Fibroblast of peridontal ligament (primary cell): ENCODE measurements at regions not wholly inside any gene's neighbourhood (a gene's known extent, or its start where the extent isn't known, plus 50 kb on each side); places are given as distances from the start of the nearest gene placed in this dataset.

Source experiments
- DNase-seq: peaks from one replicate; pipeline ENCODE4 v3.0.0-alpha.2; 2010; ENCODE audit errors: extremely low read depth

DNA sequence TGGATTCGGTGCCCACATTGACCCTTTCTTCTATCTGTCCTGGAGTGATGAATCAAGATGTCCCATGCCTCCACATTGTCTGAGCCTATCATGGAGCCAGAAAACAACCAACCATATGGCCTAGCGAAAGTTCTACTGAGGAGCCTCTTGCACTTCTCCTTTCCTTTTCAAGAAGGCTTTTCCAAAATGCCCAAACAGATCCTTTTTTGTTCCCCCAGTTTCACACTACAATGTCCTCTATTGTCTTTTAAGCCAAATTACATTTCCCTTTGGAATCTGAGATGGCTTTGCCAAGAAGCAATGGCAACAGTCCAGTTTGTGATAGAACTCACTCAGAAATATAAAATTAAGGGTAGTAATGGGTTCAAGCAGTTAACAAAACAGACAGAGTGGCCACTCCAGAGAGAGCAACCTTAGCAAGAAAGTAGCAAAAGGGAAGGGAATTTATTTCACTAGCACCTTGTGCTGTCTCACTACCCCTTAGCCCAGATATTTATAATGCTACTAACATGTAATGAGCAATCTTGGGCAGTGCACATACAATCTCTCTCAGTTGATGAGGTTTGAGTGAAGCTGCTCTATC lies 194.6 kb upstream of the PDE1C start:
- no peak for DNase-seq

DNA sequence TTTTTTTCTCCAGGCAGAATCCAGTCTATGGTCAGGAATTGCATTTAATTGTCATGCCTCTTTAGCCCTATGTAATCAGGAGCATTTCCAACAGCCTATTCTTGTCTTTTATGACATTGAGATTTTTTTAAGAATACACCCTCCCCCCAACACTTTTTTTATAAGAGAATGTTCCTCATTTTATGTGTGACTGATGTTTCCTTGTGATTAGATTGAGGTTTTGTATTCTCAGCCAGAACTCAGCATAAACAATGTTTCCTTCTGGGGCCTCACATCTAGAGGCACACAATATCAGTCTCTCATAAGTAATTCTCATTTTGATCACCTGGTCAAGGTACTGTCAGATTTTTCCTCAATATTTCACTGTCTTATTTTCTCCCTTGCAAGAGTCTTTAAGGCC lies 193.4 kb upstream of the PDE1C start:
- DNase-seq = no peak

DNA sequence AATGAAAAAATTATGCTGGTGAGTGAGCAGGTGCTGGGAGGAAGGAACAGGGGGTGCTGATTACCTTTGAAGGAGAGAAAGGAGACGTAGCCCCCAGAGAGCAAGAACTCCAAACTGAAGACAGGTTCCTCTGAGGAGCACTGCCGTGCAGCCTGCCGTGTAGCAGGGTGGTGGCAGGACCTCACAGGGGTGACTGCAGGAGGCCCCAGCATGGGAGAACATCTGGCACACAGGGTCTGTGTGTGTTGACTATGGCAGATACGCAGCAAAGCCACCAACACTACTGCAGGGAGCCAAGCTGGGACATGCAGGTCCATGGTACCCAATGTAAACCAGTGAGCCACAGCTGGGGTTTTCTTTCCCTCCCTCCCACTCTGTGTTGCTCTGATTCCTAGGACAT lies 192.1 kb upstream of the PDE1C start:
- no peak for DNase-seq

DNA sequence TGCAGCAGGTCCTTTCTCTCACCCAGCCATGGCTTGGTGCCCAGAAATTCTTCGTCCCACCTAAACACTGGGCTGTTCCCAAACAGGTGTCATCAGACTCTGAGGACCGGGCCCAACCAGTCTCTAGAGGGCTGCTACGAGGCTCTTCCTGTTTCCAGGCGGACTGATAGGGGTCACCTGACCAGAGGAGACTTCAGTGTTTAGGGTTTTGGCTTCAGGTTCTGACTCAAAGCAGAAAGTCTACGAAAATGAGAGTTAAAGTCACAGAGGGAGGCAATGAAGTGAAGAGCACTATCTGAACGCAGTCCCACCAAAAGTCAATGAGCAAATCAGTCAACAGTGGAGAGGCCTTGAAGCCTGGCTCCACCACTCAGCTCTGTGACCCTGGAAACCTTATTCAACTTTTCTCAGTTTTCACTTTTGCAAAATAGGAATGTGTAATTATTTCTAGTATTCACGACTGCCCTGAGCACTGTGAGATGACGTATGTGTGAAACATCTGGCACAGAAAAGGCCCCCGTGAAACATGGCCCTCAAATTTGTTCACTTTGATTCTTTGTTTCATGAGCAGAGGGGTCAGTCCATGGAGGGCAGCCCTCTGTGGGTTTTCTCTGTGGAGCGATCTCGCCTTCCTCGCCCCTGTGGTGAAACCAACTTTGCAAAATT lies 189.9 kb upstream of the PDE1C start:
- no peak for DNase-seq

DNA sequence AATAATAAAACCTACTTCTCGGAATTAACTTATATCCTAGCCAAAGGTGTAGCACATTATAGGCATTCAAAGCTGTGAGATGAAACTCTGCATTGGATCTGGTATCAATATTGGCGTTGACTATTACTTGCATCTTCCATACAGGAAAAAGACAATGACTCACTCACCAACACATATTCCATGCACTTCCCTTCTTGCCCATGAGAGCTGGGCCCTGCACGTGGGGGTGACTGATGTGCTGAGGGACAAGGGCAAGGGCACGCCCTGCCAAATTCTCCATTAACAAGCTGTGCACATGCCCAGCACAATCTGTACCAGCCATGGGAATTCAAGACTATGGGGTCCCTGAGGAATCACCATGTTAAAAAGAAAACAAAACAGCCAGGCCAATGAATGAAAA lies 188.1 kb upstream of the PDE1C start:
- no peak for DNase-seq

DNA sequence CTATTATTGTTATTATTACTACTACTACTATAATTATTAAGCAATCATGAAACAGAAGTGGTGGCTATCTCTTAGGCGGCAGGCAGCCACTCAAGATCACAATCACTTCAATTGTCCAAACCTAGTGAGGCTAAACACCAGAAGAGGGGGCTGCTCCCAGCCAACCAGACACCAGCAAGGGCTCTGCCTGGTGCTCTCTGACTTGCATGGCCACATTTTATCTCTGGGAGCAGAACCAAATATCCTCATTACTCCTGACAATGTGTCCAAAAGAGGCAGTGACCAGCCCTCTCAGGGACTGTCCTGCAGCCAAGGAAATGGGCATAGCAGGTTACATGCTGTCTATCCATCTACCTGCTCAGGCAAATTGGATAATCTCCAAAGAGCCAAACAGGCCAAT lies 187.4 kb upstream of the PDE1C start:
- DNase-seq = no peak

DNA sequence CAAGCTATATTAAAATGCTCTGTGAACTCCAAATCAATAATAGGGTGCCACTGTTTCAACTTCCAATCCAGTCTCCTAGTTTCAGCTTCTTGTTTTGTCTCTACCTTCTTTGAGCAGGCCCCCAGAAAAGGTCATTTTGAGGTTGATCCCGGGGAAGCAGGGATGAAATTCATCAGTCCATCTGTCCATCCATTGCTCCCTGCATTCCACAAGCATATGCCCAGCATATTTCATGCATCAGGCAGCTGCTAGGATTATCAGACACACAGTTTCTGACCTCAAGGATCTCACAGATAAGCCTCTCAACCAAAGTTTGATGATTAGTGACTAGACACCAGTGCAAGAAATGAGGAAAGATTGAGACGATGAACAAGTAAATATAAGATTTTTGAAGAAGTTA lies 186.6 kb upstream of the PDE1C start:
- DNase-seq = no peak

DNA sequence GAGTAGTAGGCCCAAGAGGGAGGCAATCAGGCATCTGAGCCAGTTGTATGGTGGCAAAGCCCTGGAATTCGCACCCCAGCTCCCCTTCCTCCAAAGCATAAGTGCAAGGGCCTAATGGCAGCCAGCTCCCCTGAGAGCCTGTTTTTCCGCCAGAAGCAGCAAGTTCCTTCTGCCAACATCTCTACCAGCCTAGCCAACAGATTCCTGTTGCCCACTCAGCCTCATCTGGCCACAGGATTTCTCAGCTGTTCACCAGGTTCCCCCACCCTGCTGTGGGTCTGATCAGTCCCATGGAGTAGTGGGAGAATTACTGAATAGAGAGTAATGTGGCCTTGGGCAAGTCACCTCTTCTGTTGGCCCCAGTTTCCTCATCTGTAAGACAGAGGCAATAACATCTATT lies 186.2 kb upstream of the PDE1C start:
- no peak for DNase-seq

DNA sequence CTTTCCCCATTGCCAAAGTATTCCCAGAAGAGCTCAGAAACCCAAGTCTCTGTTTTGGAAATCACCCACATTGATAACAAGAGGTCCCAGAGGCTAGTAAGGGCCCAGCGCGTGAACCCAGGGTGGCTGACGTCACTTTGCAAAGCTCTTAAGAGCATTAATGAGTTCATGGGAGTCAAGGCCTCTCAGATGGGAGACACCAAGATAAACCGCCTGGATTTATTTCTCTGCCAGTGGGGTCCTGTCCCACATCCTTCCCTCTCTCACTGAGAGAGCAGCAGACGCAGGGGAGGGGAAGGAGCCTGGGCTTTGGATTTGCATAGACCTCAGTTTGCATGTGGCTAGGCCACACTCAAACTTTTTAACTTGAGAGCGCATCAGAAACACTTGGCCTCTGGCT lies 184.8 kb upstream of the PDE1C start:
- no peak for DNase-seq

DNA sequence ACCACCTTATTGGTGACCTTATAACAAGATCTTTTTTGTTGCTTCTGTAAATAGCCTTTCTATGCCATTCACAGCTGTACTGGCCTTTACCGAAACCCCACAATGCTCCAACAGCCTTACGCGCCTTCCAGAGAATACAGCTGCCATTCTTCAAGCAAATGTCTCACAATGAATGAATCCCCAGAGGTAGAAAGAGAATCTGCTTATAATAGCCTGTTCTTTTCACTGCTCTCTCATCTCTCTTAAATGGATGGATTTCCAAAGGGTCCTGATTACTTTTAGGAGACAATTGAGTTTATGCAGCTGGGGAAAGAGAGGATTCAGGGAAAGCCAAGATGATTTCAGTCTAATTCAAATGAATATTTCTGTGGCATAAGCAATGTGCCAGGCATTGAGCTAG lies 183.1 kb upstream of the PDE1C start:
- DNase-seq = no peak

DNA sequence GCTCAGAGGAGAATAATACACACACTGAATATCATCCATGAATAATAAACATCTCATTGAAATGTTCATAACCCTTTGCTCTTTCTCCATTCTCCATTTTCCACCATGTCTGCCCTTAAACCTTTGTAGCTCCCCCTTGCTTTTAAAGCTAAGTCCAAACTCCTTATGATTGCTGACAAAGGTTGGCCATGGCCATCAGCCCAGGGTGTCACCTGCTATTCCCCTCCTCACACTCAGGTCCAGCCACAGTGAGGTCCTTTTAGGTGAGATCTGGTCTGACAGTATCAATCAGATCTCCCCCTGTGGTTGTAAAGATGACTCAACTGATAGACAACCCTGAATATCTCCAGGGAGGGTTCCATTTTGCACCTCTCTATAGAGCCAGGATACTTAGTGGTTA lies 181.5 kb upstream of the PDE1C start:
- DNase-seq = no peak

DNA sequence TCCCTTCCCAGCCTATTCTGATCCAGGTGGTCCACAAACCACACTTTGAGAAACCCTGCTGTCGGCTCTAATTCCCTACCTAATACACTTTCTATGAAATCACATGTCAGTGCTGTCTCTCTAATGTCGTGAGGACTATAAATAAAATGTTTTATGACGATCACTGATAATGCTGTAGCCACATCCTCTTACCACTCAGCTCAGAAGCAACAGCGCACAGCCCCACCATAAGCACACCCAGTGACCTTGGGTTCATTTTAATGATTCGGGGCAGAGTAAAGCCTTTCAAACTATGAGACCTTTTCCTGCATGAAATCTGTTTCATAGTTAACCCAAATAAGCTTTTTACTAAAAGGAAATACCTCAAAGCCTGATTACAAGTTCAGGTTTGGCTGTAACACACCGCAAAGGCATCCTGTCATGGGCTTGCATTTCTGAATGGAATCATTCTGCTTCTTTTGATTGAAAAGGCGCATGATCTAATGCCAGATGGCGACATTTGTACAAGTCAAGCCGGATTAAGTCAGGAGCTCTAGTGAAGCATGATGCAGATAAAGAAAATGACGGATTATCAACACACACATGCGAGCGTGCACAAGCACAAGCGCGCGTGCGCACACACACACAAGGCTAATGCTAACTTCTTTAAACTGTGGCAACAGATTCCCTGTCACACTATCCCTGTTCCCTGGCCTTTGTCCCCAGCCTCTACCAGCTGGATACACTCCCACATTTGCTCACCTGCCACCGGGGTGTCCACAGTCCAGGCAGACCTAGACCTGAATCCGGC lies 180.5 kb upstream of the PDE1C start:
- DNase-seq = no peak

DNA sequence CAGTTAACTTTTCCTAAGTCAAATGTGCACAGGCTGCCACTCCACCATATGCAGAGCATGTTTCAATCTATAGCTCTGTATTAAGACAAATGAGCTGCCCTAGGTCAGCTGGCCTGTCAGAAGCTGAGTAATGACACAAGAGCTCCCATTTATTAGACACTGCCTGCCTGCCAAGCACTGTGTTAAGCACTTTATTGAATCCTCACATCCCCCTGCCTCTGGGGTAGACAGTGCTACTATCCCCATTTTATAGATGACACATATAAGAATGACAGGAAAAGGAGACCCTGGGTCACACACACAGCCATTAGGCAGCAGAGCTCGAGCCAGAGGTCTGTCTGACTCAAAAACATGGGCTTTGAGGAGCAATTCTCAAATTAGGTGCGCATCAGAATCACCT lies 179.8 kb upstream of the PDE1C start:
- DNase-seq = no peak

DNA sequence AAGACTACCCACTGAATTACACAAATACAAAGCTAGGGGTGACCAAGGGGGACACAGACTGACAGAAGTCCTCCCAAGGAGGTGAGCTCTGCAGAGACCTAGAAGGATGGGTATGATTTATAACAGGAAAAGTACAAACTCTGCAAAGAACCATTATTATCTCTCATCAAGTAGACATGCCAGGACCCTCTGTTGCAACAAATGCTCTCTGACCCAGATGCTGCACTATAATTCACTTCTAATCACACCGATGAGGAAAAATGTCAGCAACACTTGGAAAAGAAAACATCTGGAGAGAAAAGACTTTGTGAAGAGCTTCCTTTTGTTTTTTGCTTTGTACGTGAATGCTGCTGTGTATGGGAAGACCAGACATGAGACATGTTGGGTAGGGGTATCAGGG lies 178.3 kb upstream of the PDE1C start:
- no peak for DNase-seq

DNA sequence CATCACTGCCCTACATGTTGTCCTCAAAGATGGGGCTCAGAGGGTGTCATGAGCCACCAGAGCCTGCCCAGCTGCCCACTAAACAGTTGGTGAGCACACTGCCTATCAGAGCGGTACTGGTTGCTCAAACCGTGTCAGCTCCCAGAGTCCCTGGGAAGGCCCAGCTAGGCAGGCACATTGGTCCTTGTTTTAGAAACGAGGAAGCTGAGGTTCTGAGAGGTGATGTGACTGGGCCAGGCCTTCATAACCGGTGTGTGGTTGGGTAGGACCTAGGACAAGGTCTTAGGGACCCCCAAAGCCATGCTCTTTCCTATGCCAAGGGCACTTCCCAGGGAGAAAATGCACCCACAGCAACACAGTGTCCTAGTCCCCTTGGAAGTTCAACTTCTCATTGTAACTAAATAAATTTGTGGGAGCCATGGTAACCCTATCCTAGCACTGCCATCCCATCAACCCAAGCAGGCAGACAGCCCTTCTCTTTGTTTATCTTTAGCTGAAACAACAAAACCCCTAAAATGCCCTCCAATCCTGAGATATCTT lies 174.7 kb upstream of the PDE1C start:
- DNase-seq = no peak

DNA sequence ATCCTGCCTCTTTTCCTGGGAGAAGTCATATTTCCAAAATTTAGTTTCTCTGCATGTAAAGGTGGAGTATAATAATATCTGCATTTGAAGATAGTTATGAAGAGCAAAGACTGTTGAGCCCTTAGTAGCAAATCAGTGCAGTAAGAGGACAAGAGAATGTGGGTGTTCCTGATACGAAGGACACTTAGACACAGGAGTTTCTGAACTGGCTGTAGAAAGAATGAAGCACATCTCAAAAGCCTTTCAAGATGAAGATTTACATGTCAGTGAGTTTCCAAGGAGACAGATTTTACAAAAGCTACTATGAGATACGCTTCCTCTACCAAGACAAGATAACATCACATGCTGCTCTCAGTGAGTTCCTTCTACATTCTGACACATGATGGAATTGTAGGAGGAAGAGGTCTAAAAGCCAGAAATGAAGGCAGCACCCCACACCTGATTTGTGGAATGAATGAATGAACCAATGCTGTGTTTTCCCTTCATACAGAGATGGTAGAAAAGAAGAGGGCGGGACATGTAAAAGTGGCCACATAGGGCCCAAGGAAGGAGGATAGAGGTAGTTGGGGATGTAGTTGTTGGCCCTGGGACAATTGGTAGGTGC lies 173.6 kb upstream of the PDE1C start:
- no peak for DNase-seq

DNA sequence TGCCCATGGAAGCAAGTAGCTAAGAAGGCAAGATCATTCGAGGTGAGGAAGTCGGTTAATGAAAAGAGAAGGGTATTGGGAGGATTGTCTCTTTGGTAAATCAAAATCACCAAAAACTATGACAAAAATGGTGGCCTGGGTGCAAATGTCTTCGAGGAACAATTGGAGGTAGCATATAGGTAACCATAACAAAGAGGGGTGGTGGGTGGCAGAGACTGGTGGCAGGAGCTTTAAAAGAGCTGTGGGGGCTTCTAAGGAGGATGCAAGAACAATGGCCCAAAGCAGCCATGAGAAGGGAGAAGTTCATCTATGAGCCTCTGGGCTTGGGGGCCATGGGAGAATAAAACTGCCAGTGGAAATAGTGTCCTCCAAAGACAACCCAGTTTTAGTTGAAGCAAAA lies 172.2 kb upstream of the PDE1C start:
- DNase-seq = no peak

DNA sequence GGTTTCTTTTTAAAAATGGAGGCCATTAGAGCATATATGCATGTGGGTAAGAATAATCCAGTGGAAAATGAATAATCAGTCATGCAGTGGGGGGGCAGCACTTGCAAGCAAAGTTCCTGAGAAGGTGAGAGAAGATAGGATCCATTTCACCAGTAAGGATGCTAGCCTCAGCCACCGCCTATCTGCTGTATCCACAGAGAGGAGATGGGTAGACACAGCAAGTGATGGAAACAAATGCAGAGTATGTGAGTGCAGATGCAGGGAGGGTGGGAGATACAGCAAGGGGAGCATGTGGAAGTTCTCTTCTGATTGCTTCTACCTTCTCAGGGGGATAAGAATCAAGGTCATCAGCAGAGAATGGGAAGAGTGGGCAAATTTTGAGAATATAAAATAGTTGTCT lies 171.4 kb upstream of the PDE1C start:
- DNase-seq = no peak

DNA sequence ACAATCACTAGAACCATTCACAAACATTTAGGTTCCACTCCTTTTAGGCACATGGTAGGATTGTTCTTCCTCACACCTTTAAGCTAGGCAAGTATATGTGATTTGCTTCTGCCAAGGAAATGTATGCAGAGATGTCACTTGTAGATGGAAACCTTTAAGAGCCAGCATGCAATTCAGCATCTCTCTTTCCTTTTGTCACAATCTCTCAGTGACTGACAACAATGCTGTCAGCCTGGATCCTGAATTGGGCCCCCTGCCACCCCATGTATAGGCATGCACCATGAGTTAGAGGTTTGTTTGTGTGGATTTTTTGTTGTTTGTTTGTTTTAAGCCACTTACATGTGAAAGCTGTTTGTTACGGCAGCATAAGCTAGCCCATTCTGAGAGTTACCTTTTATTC lies 169.6 kb upstream of the PDE1C start:
- DNase-seq = no peak

DNA sequence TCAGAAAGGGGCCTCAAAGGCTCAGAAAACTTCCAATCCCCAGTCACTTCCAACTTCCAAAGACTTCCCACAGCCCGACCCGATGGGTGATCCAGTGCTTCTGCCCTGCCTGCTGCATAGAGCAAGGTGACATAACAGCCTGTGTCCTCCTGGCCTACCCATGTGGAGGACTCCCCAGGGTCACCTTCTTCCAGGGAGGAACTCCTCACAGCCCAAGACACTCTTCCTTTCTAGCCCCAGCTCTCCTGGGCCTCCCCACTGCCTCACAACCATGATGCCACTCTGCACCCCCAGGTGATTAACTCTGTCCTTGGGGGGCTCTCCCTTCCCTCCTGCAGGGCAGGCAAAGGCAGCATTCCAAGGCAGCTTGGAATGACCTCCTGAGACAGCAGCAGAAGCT lies 158.4 kb upstream of the PDE1C start:
- no peak for DNase-seq

DNA sequence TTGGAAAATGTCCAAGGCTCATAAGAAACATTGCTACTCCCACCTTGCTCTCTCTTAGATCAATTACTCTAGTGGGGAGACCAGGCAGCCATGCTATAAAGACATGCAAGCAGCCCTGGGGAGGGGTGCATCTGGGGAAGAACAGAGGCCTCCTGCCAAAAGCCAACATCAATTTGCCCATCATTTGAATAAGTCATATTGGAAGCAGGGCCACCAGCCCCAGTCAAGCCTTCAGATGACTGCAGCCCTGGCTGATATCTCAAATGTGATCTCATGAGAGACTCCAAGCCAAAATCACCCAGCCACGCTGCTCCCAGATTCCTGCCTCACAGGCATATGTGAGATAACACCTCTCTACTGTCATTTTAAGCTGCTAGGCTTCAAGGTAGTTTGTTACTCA lies 157.5 kb upstream of the PDE1C start:
- DNase-seq = no peak

DNA sequence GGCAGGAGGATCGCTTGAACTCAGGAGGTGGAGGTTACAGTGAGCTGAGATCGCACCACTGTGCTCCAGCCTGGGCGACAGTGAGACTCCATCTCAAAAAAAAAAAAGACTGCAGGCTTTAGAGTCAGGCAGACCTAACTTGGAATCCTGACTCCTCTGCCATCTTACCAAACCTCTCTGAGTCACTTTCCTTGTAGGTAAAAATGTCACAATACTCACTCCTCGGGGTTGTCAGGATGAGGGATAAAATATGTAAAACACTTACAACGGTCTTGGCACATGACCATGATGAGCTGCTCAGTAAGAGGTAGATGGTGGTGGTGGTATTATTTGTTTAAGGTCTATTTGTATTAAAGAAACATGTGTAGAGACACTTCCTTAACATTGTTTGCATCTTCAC lies 154.1 kb upstream of the PDE1C start:
- no peak for DNase-seq

DNA sequence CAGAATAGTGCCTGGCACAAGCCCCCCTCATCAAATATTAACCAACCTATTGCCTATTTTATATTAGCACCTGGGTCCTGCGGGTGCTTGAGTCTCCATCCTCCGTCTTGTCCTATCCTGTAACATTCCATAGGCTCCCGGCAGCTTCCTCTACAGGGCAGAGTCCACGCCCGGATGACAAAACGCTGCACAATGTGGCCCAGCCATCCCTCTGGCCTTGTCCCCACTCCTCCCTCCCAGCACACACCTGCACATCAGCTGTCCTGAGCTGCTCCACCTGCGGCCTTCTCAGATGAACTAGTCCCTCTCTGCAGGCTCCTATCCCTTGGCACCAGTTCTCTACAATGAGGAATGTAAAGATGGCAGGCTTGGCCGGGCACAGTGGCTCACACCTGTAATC lies 153.5 kb upstream of the PDE1C start:
- DNase-seq = no peak
